GM21737 (cell line): ENCODE measurements at regions not wholly inside any gene's neighbourhood (a gene's known extent, or its start where the extent isn't known, plus 50 kb on each side); places are given as distances from the start of the nearest gene placed in this dataset.
"Not testable (repeated sequence)": the region's sequence is repeated elsewhere in the genome, so short reads cannot be mapped to it uniquely, and the experiment has no call there.

ENCODE experiments used
- ATAC-seq: cut with Tn5 transposase; IDR thresholded peaks from one replicate; pipeline ENCODE4 v1.9.1; 2021; ENCODE audit warnings: mild to moderate bottlenecking, moderate library complexity; ENCODE audit not compliant: unreplicated experiment

DNA sequence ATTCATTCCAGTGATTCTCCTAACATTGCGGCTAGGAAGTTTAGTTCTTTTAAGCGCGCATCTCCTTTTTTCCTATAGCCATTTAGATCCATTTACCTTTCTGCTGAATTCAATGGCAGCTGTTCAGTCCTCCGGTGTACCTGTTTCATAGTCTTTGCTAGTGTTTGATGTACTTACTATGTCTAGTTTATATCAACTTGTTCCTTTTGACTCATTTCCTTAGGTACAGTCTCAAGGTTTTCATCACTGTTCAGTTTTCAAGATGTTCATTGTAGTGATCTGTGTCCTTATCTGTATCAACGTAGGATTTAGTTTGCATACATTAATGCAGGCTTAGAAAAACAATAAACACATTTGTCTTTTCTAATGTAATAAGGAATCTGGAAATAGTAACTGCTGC, 59.0 kb upstream of the MBNL1 start:
- ATAC-seq: no peak

DNA sequence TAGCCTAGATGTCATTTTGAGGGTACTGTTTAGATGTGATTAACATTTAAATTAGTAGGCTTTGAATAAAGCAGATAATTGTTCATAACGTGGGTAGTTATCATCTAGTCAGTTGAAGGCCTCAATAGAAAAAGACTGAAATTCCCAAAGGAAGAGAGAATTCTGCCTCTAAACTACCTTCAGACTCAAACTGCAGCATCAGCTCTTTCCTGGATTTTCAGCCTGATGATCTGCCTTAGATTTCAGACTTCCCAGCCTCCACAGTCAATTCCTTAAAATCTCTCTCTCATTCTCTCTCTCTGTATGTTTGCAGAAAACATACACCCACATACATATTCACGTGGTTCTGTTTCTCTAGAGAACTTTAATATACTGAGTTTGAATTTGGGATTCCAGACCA, 58.0 kb upstream of the MBNL1 start:
- no peak for ATAC-seq

DNA sequence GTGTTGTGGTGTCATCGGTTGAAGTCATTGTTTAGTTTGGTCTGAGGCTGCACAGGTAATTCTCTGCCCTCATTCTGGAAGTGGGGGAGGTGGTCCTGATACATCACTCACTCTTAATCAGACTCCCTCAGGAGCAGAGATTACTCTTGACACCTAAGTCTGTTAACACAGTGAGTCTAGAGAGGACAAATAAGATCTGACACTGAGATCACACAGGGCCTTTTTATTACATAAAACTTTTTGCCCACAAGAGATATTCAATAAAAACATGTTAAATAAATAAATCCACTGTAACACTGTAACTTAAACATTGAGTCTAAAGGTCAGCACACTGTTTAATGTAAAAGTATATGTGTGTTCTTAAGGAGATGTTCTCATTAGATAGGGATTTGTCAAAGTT, 57.1 kb upstream of the MBNL1 start:
- no peak for ATAC-seq

DNA sequence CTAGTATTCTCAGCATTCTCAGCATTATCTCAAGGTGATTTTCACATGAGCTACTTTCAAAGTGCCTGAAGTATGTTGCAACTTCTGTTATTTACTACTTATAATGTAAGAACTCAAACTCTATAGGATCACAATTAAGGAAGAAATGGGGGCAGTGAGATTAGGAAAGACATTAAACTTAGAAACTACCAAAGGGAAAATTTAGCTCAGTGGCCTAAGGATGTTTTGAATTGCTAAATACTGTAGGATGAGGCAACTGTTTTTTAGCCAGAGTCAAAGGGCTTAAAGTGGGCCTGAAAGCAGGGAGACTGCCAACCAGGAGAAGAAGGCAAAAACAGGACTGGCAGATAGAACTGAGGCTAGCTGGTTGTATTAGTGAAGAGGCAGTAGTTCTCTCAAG, 55.5 kb upstream of the MBNL1 start:
- ATAC-seq: no peak

DNA sequence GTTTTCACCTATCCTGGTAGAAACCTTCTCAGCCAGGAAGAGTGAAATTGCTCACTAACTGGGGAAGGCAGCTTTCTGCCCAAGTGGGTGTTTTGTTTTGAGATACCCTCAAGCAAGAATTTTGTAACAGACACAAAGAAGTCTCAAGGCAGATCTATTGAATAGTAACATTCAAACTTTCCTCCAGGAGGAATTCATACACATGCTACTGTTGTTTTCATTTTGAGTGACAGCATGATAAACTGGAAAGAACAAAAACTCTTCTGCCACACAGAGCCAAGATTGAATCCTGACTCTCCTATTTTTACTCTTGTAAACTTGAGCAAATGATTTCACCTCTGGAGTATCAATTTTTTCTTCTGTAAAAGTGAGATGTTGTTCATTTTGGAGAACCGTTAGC, 54.8 kb upstream of the MBNL1 start:
- ATAC-seq: no peak

DNA sequence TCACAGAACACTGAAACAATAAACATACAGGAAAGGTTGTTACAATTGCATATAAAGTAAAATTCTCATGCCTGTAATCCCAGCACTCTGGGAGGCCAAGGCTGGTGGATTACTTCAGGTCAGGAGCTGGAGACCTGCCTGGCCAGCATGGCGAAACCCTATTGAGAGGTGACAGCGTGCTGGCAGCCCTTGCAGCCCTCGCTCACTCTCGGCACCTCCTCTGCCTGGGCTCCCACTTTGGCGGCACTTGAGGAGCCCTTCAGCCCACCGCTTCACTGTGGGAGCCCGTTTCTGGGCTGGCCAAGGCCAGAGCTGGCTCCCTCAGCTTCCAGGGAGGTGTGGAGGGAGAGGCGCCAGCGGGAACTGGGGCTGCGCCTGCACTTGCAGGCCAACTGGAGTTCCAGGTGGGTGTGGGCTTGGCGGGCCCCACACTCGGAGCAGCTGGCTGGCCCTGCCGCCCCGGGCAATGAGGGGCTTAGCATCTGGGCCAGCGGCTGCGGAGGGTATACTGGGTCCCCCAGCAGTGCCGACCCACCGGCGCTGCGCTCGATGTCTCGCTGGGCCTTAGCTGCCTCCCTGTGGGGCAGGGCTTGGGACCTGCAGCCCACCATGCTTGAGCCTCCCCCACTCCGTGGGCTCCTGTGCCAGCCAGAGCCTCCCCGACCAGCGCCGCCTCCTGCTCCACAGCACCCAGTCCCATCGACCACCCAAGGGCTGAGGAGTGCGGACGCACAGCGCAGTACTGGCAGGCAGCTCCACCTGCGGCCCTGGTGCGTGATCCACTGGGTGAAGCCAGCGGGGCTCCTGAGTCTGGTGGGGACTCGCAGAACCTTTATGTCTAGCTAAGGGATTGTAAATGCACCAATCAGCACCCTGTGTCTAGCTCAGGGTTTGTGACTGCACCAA, 51.5 kb upstream of the MBNL1 start:
- not testable (repeated sequence) for ATAC-seq

DNA sequence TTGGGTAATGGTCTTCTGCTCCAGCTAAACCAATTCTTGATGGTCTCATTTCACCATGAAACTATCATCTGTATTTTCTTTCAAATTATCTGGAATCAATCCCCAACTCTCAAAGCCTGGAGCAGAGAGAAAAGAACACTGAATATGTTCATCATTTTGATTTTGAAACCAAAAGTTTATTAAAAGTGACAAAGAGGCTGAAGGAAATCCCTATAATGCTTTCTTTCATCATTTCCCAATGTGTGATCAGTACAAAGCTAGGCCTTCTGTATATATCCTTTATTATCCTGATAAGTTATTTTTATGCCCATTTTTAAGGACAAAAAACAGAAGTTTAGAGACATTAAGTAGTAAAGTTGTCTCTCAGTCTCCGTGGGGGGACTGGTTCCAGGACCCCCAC, 50.1 kb upstream of the MBNL1 start:
- no peak for ATAC-seq
